HUES6 (cell line): ENCODE measurements at regions not wholly inside any gene's neighbourhood (a gene's known extent, or its start where the extent isn't known, plus 50 kb on each side); places are given as distances from the start of the nearest gene placed in this dataset.
"Not testable (repeated sequence)": the region's sequence is repeated elsewhere in the genome, so short reads cannot be mapped to it uniquely, and the experiment has no call there.

Source experiments
- H3K27ac ChIP-seq: 2 replicates; pipeline ENCODE4 v1.7.0; 2013; ENCODE audit warnings: low read depth, mild to moderate bottlenecking, low read length, inconsistent platforms
- H3K27me3 ChIP-seq: 2 replicates; pipeline ENCODE4 v1.6.1; 2013; ENCODE audit warnings: low read length; ENCODE audit not compliant: control insufficient read depth, insufficient read depth
- H3K36me3 ChIP-seq: 2 replicates; pipeline ENCODE4 v1.6.1; 2013; ENCODE audit warnings: low read length; ENCODE audit not compliant: control insufficient read depth, insufficient read depth
- H3K4me1 ChIP-seq: 2 replicates; pipeline ENCODE4 v1.6.1; 2013; ENCODE audit warnings: low read length; ENCODE audit not compliant: control insufficient read depth, insufficient read depth
- H3K4me3 ChIP-seq: 2 replicates; pipeline ENCODE4 v1.5.1; 2013; ENCODE audit warnings: low read depth, low read length
- H3K9ac ChIP-seq: one replicate; pipeline ENCODE4 v1.6.1; 2013; ENCODE audit warnings: mild to moderate bottlenecking, low read length
- H3K9me3 ChIP-seq: 2 replicates; pipeline ENCODE4 v1.6.1; 2013; ENCODE audit warnings: low read depth, low read length; ENCODE audit not compliant: control insufficient read depth, insufficient read depth

GRCh38 chr10:8640301-8640700, 585.8 kb downstream of the GATA3 start:
- Histone ChIP-seq H3K27me3 (no peaks in the 10 kb centered on the region), H3K9me3 (peaks cover 13% of the 10 kb centered on the region), H3K27ac (no peak overlapping the region), H3K9ac (no peak overlapping the region), H3K4me3 (no peak overlapping the region), H3K36me3 (no peaks in the 10 kb centered on the region), H3K4me1 (no peaks in the 10 kb centered on the region)

- Histone ChIP-seq H3K9me3 (peaks cover 13% of the 10 kb centered on the region), H3K9ac (no peak overlapping the region), H3K27ac (no peak overlapping the region), H3K36me3 (no peaks in the 10 kb centered on the region), H3K4me3 (no peak overlapping the region), H3K4me1 (no peaks in the 10 kb centered on the region), H3K27me3 (no peaks in the 10 kb centered on the region)
Measured at GRCh38 chr10:8640878-8641277, 586.4 kb downstream of the GATA3 start.

GRCh38 chr10:8656261-8656660, 601.8 kb downstream of the GATA3 start:
- H3K36me3 ChIP-seq = no peaks in the 10 kb centered on the region
- no peaks in the 10 kb centered on the region for H3K27me3 ChIP-seq
- no peak overlapping the region for H3K4me3 ChIP-seq
- no peaks in the 10 kb centered on the region for H3K4me1 ChIP-seq
- H3K27ac ChIP-seq = no peak overlapping the region
- no peaks in the 10 kb centered on the region for H3K9me3 ChIP-seq
- H3K9ac ChIP-seq = no peak overlapping the region

GRCh38 chr10:8659982-8660381, 605.5 kb downstream of the GATA3 start:
- H3K4me3 ChIP-seq = no peak overlapping the region
- H3K9ac ChIP-seq = no peak overlapping the region
- no peaks in the 10 kb centered on the region for H3K9me3 ChIP-seq
- no peaks in the 10 kb centered on the region for H3K4me1 ChIP-seq
- no peaks in the 10 kb centered on the region for H3K36me3 ChIP-seq
- no peak overlapping the region for H3K27ac ChIP-seq
- no peaks in the 10 kb centered on the region for H3K27me3 ChIP-seq

GRCh38 chr10:8661886-8662285, 607.4 kb downstream of the GATA3 start:
- no peaks in the 10 kb centered on the region for H3K27me3 ChIP-seq
- no peaks in the 10 kb centered on the region for H3K9me3 ChIP-seq
- no peak overlapping the region for H3K4me3 ChIP-seq
- no peaks in the 10 kb centered on the region for H3K36me3 ChIP-seq
- no peak overlapping the region for H3K9ac ChIP-seq
- no peaks in the 10 kb centered on the region for H3K4me1 ChIP-seq
- no peak overlapping the region for H3K27ac ChIP-seq

- Histone ChIP-seq H3K4me1 (no peaks in the 10 kb centered on the region), H3K36me3 (no peaks in the 10 kb centered on the region), H3K4me3 (no peak overlapping the region), H3K9me3 (peaks cover 3% of the 10 kb centered on the region; the same call in 1 of the 2 replicates), H3K27me3 (no peaks in the 10 kb centered on the region), H3K9ac (no peak overlapping the region), H3K27ac (no peak overlapping the region)
Measured at GRCh38 chr10:8663131-8663530, 608.6 kb downstream of the GATA3 start.

GRCh38 chr10:8665322-8665721, 610.8 kb downstream of the GATA3 start:
- Histone ChIP-seq H3K4me1 (no peaks in the 10 kb centered on the region), H3K27ac (no peak overlapping the region), H3K9me3 (peaks cover 3% of the 10 kb centered on the region; the same call in 1 of the 2 replicates), H3K36me3 (no peaks in the 10 kb centered on the region), H3K4me3 (no peak overlapping the region), H3K27me3 (no peaks in the 10 kb centered on the region), H3K9ac (no peak overlapping the region)

- Histone ChIP-seq H3K9me3 (peaks cover 3% of the 10 kb centered on the region; the same call in 1 of the 2 replicates), H3K9ac (no peak overlapping the region)
Measured at GRCh38 chr10:8670461-8670860, 616.0 kb downstream of the GATA3 start.

GRCh38 chr10:8674230-8674629, 619.7 kb downstream of the GATA3 start:
- no peak overlapping the region for H3K4me3 ChIP-seq
- no peak overlapping the region for H3K27ac ChIP-seq
- no peaks in the 10 kb centered on the region for H3K9me3 ChIP-seq
- no peaks in the 10 kb centered on the region for H3K36me3 ChIP-seq
- H3K9ac ChIP-seq = no peak overlapping the region
- no peaks in the 10 kb centered on the region for H3K27me3 ChIP-seq
- no peaks in the 10 kb centered on the region for H3K4me1 ChIP-seq

More at GRCh38 chr10:8670461-8670860, 616.0 kb downstream of the GATA3 start:
- H3K27ac ChIP-seq = no peak overlapping the region
- H3K4me1 ChIP-seq = no peaks in the 10 kb centered on the region
- no peak overlapping the region for H3K4me3 ChIP-seq
- H3K27me3 ChIP-seq = no peaks in the 10 kb centered on the region
- no peaks in the 10 kb centered on the region for H3K36me3 ChIP-seq

GRCh38 chr10:8677642-8678041, 623.2 kb downstream of the GATA3 start:
- no peaks in the 10 kb centered on the region for H3K27me3 ChIP-seq
- no peaks in the 10 kb centered on the region for H3K4me1 ChIP-seq
- no peaks in the 10 kb centered on the region for H3K36me3 ChIP-seq
- no peak overlapping the region for H3K27ac ChIP-seq
- H3K9ac ChIP-seq = no peak overlapping the region
- no peak overlapping the region for H3K4me3 ChIP-seq
- no peaks in the 10 kb centered on the region for H3K9me3 ChIP-seq

- H3K27ac ChIP-seq, H3K27me3 ChIP-seq, H3K9me3 ChIP-seq, H3K4me3 ChIP-seq, H3K4me1 ChIP-seq, H3K9ac ChIP-seq, H3K36me3 ChIP-seq: not testable (repeated sequence)
Measured at GRCh38 chr10:8684916-8685315, 630.4 kb downstream of the GATA3 start.

- Histone ChIP-seq H3K9me3 (no peaks in the 10 kb centered on the region), H3K9ac (no peak overlapping the region), H3K36me3 (no peaks in the 10 kb centered on the region), H3K4me1 (no peaks in the 10 kb centered on the region), H3K27me3 (no peaks in the 10 kb centered on the region), H3K27ac (no peak overlapping the region), H3K4me3 (no peak overlapping the region)
Measured at GRCh38 chr10:8688881-8689280, 634.4 kb downstream of the GATA3 start.
